ENCODE measurements at regions not wholly inside any gene's neighbourhood (a gene's known extent, or its start where the extent isn't known, plus 50 kb on each side); places are given as distances from the start of the nearest gene placed in this dataset.

- Histone ChIP-seq H2AFZ (ENCODE audit: low read depth, low read length) (no peak overlapping the region), H3K36me3 (ENCODE audit: control insufficient read depth, insufficient read depth, low read length) (peaks cover 24% of the 10 kb centered on the region; the same call in 1 of the 3 replicates), H3K9ac (ENCODE audit: insufficient read depth in 1 of 2, low read depth in 2 of 2, low read length in 2 of 2) (no peak overlapping the region; a peak in 1 of 4 replicates), H3K4me3 (no peak overlapping the region), H3K27ac (ENCODE audit: extremely low read depth, low read depth, low read length) (no peak overlapping the region), H3K9me1 (ENCODE audit: control insufficient read depth, insufficient read depth, low read length) (peaks cover 3% of the 10 kb centered on the region), H3K79me2 (ENCODE audit: control insufficient read depth, insufficient read depth, low read length) (peaks cover 35% of the 10 kb centered on the region), H3K4me1 (replicated peaks in 1 of 2; ENCODE audit: control insufficient read depth in 2 of 2, insufficient read depth in 2 of 2, low read length in 2 of 2) (peaks cover 0 to 38% of the 10 kb centered on the region in 2 experiments; a peak in 2 of 5 replicates), H4K20me1 (replicated peaks; ENCODE audit: control insufficient read depth, insufficient read depth, low read length) (peaks cover 13% of the 10 kb centered on the region; the same call in 1 of the 2 replicates), H3K27me3 (ENCODE audit: control insufficient read depth in 2 of 2, insufficient read depth in 2 of 2, low read length in 2 of 2) (no peaks in the 10 kb centered on the region), H3K9me3 (replicated peaks; ENCODE audit: control insufficient read depth, insufficient read depth, low read depth, low read length) (no peaks in the 10 kb centered on the region), H3K4me2 (ENCODE audit: insufficient read depth, low read length) (no peak overlapping the region)
- DNase-seq (ENCODE audit: extremely low read depth in 1 of 4, low spot score in 3 of 4) (no peak), ATAC-seq (no peak), FAIRE-seq (no peak)
- CTCF ChIA-PET (ENCODE audit: low intra/inter-chr PET ratio) = no interaction called here
- 89% methylated on average over 15 of the region's 26 CpGs for WGBS (ENCODE audit: insufficient coverage, low coverage, missing lambda C conversion rate)
- no TSS peak for BruUV-seq (replicated peaks)
- intact Hi-C loops (cut with micrococcal nuclease) = no loop called here
- TF ChIP-seq GATAD2A (IDR thresholded peaks at IDR 0.05) (no peak), GABPB2 (CRISPR knock-in tag; conservative IDR thresholded peaks at IDR 0.05) (no peak), HOXB6 (CRISPR knock-in tag; IDR thresholded peaks at IDR 0.05; ENCODE audit: borderline replicate concordance) (no peak), MCM3 (IDR thresholded peaks at IDR 0.05) (no peak), ZBTB9 (CRISPR knock-in tag; IDR thresholded peaks at IDR 0.05) (no peak), ZNF518B (CRISPR knock-in tag; IDR thresholded peaks at IDR 0.05) (no peak), MXD1 (CRISPR knock-in tag; IDR thresholded peaks at IDR 0.05; ENCODE audit: borderline replicate concordance, poor library complexity, severe bottlenecking) (no peak), KDM1A (IDR thresholded peaks at IDR 0.05) (no peak), ZNF121 (CRISPR knock-in tag; conservative IDR thresholded peaks at IDR 0.05) (no peak)
- POLR2A ChIA-PET = no interaction called here
- in situ Hi-C loops (cut with MboI) = no loop called here
Observed at GRCh38 chr17:77479372-77480198, 338.8 kb downstream of the SEC14L1 start.
